ENCODE measurements at regions not wholly inside any gene's neighbourhood (a gene's known extent, or its start where the extent isn't known, plus 50 kb on each side); places are given as distances from the start of the nearest gene placed in this dataset.
"Not testable (repeated sequence)": the region's sequence is repeated elsewhere in the genome, so short reads cannot be mapped to it uniquely, and the experiment has no call there.

DNA sequence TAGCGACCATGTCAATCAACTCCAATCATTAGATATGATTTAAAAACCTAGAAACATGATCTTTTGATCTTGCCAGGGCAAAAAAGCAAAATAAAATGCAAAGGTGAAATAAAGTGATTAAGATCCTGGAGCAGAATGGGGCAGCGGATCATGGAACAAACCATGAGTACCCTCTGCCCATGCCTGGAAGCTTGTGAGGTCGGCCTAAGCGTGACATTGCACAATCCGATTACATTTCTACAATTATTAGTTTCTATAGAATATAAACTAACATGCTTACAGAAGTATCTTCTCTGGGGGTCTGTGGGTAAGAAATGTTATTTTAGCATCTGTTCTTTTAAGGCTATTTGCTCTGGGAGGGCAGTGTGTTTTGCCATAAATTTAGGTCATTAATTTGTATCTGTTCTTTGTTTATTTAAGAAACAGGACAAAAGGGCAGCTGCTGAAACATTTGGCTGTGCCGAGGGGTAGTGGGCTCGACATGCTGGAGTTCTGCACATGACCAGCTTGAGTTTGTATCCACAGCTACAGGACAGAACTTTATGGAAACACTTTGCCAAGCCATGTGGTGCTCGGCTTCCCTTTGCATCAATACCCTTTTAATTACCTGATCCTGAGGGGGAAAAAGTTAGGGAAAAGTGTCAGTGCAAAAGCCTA is 55.9 kb downstream of the ZBTB18 start:
- DNase-seq: no peak

DNA sequence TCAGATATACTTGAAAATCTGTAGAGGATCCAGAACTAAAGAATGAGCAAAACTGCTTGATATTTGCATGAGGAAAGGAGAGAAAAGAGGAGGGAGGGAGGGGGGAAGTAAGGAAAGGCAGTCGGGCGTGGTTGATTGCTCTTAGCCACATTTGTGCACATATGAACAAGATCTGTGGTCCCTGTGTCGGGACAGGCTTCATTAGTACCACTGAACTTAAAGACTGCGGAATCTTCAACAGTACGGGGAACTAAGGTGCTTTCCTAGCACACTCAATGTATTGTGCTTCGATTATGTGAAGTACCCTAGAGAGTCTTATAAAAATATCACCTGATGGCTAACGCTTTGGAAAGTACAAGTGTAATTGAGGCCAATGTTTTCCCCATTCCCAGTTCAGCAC is 59.9 kb downstream of the ZBTB18 start:
- DNase-seq: no peak

DNA sequence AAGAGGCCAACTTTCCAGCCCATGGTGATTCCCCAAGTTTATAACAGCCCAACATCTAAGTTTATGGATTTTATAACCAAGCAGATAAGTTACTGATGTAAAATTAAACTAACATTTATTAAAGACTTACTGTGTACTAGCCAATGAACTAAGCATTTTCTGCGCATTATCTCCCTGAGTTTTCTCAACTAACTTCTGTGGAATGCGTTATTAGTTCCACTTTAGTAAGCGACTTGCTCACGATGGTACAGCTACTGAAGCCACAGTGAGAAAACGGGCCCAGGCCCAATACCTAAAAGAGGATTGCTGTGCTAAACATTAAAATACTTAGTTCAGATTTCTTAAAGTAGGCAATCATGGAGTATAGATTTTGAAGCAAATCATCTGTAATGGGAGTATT is 61.0 kb downstream of the ZBTB18 start:
- DNase-seq: no peak

DNA sequence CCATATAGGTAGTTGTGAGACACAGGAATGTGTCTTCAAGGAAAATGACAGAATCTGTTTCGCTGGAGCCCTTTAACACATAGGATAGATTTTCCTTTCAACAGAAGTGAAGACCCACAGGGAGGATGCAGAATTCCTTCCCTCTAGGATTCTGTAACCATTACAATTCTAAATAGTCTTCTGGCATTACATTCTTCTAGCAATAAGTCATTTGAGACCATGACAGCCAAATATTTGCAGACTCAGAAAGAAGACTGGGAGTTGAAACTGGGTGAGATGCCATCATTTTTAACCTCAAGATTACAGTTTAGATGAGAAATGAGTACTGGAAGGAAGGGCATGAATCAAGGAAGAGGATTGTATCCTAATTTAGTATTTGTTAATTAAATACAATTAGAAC is 61.6 kb downstream of the ZBTB18 start:
- DNase-seq: no peak

DNA sequence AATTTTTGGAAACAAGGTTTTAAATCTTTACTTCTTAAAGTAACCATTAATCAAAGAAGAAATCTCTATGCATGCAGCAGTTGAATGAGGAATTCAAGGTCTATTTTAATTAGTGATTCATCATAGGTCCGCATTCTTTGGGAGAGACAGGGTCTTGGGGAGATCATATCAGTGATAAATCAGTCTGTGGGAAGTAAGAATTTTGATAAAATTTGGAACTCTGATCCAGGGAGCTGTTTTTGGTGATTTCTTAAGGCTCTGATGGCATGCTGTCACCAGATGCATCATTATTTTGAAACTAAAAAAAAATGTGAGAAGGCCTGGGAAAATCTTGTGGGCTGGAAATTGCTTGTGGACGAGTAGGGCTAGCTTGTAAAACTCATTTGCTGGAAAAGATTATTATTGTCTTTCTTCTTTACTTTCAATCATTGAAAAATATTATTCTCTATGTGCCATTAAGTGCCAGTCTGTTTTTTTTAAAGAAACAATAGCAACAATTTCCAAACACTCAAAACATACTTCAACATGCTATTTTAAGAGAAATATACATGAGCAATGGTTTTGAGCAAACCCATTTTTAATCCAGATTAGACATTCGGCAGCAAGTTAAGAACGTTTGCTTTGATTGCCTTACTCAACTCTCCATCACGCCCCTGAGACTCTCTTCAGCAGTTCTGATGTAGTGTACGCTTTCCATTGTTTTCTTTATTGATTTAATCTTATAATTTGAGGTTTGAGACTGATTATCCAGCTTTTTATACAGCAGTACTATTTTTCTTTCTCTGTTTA is 62.6 kb downstream of the ZBTB18 start:
- DNase-seq: no peak

DNA sequence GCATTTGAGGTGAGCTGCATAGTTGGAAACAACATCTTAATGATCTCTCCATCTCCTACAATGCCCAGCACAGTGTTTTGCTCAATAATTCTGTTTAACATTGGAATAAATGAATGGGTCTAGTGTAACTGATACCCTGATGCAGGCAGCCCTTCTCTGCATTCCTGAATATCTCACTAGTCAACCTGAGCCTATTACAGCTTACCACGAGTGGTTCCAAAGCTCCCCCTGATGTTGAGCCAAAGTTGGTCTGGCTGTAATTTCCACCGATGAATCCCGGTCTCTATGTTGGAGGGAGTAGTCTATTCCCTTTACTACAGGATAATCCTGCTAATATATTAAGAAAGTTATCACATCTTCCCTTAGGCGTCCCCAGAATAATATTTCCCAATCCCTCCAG is 63.8 kb downstream of the ZBTB18 start:
- DNase-seq: no peak

DNA sequence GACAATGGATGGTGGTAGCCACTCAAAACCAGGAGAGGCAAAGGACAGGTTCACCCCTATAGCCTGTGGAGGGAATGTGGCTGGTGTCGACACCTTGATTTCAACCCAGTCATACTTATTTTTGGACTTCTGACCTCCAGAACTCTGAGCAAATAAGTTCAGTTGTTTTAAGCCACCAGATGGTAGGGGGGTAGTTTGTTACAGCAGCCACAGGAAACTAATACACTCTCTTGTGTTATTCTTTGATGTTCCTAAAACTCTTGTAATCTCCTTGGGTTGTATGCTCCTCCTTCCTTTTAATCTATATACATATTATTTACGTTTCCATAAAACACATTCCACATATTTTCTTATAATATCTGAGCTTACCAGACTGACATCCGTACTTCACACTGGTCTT is 65.9 kb downstream of the ZBTB18 start:
- no peak for DNase-seq

DNA sequence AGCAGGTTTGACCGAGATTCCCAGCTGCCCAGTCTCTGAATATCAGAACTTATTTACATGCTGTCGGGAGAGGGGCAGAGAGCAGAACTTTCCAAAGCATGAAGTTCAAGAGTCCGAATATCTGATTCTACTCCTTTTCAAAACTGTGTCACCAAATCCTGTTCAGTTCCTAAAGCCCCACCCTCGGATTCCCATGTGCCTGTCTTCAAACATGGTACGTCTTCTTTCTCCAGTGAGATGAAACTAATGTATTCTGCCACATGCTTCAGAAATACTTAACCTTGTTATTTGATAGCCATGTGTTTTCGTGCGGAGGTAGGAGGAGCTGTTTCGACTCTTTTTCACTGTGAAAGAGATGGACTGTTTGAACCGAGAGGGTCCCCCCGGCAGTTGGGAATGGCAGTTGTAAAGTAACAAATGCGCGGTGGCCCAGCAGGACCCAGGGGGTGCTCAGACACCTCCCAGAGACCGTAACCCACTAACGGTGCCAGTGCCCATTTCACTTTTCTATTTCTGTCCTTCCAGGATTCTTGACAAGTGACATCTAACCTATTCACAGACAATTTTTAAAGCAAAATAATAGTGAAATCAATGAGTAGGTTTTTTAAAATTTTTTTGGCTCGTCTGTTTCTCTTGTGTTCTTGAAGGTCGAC is 67.2 kb downstream of the ZBTB18 start:
- no peak for DNase-seq

DNA sequence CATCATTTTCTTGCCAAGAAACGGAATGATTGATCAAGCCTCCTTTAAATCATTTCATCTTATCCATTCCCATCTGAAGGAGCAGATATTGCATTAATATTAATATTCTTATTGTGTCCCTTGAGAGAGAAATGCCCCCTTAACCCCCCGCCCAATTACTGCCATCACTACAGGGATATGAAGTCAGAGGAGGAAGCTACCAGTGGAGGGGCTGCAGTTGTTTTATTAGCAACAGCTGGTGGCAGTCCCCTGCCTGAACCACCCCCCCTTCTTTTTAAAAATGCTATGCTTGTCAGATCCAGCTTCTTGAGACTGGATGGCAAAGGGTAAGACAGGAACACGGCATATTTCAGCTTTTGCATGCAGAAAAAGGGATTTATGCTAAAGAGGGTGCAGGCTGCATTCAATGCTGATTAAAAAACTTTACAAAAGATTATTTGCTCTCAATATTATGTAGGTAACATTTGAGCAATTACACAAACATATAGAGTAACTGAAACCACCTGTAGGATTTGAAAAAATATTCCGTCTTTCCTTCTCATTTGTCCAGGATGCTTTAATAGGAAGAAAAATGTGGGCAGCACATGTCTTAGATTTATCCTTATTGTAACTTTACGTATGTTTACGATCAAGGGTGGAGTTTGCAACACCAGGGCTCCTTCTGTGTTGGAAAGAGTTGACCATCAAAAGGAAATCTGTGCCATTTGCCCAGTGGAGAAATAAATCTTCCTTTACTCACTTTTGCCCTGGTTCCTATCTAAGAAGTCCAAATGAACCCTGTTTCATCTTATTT is 77.7 kb downstream of the ZBTB18 start:
- no peak for DNase-seq

DNA sequence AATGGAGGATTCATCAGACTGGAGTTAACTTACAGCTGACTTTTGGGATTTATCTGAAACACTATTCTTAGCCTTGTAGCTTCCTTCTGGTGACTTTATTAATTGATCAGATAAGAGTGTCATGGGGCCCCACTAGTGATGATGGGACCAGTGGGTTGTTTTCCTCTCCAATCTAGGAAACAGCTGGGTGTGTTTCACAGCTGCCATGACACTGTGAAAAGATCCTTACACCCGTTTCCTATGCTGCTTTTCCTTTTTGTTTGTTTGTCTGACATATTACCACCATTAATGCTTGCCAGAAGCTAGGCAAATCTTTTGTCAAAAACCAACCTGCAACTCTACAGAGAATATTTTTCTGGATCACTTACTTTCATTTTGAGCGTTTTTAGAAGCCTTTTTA is 86.2 kb downstream of the ZBTB18 start:
- no peak for DNase-seq

DNA sequence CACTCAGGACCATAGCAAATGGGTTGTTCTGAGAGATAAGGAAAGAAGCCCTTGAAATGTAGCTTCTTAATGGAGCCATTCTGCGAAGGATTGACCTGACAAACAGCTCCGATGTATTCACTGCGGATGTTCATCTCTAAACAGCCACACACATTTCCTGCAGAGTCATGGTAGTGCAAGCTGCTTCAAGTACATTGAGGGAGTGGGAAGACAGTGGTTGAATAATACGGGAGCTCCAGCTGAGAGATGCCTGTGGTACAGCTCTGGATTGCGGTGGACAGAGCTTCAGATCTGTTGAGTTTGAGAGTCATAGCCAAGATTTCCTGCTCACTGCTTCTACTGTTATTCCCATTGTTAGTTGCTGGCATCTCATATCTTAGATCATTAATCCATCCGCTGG is 86.6 kb downstream of the ZBTB18 start:
- DNase-seq: no peak

DNA sequence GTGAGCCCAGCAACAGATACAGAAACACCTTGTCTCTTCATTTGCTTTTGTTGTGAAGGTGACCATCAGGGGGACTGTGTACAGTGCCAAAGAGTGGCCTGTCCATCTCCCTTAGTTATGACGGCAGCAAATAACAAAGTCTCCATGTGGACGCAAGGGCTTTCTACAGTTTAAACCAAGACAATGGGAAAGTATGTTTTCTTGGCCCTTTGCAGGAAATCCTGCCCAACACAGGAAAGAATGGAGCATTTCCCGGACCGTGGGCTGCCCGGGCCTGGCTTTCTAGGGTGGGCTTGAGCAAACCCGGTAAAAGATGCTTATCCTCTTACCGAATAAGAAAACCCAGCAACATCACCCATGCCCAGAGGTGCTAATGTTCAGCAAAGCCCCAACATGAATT is 87.3 kb downstream of the ZBTB18 start:
- no peak for DNase-seq

DNA sequence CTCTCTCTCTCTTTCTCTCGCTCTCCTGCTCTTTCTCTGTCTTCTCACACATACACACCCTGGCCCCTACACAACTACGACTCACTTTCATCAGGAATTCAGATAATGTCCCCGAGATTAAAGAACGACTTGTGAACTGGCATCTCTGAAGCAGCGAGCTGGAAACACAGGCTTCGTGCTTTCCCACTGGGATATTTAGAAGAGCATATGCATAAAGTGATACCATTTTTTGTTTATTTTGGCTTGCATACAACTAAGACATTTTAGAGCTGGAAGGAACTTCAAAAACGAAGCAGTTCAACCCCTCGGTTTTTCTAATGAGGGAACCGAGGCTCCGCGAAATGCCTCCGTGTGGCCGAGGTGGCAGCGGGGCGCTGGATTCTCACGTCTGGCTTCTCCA is 88.6 kb downstream of the ZBTB18 start:
- no peak for DNase-seq

DNA sequence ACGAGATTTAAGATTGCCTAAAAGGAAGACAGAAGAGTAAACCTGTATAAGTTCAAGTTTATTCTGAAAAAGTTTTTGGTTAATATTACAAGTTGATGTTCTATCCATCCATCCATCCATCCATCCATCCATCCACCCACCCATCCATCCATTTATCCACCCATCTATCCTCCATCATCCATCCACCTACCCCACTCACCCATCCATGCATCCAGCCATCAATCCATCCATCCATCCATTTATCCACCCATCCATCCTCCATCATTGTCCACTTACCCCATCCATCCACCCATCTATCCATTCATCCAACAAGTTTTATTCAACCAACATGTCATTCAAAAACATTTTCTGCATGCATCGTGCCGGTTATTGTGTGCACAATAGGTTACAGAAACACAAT is 89.3 kb downstream of the ZBTB18 start:
- no peak for DNase-seq

DNA sequence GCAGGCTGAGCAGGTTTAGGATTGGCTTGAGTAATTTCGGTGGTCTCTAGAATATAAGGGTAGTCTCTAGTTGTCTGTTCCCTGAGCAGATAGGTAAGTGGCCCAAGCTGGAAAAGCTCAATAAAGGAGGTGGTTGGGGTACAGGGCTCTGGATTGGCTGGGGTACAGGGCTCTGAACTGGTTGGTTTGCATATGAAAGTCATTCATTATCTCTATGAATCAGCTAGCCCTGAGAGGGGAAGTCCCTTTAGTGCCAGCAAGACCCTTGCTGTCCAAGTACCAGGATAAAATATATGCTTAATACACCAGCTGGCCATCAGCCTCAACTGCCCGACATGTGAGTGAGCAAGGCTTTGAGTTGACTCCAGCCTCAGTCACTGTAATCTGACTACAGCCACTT is 93.0 kb downstream of the ZBTB18 start:
- no peak for DNase-seq

DNA sequence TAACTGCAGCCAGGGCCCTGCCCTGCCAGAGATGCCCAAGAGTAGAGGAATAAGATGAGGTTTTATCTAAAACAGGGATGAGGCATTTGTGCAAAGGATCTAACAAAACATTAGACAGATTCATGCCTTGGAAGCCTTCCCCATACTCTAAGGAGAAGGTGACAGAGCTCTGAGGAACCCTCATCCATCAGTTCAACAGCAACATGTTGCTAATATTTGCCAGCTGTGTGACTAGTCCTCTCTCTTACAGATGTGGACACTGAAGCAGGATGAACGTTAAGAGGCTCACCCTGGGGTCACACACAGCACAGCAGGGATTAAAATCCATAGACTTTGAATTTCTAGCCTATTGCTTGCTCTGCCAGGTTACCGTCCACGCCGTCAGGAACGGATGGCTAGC is 99.0 kb downstream of the ZBTB18 start:
- no peak for DNase-seq

DNA sequence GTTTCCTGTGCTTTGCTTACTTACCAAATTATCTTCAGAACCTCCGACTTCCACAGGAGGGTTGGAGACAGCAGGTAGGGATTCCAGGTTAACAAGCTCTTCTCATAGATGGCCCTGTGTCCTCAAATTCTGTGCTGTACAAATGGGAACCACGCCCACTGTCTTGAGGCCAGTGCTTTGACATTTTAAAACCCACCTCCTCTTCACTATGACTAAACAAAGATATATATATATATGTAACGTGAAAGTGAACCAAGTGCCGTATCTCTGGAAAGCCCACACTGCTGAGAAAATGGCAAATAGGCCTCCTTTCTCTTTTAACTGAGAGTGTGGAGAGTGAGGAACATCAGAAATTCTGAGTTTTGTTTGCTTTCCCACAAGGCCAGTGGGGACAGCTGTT is 99.6 kb downstream of the ZBTB18 start:
- no peak for DNase-seq

DNA sequence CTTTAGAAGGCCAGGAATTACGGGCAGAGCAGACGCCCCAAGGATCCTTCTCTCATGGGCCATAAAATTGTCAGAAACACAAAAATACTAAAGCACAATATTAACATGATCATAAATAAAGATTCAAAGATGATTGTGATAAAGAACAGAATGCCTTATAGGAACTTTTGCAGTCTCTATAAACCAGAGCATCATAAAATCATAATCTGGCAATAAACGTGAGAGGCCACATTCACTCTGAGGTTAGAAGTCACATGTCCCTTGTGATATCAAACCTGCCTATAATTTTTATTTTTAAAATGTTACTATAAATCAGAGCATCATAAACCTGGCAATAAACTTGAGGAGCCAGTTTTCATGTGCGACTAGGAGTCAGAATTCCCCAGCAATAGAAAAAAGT is 100.5 kb downstream of the ZBTB18 start:
- no peak for DNase-seq

DNA sequence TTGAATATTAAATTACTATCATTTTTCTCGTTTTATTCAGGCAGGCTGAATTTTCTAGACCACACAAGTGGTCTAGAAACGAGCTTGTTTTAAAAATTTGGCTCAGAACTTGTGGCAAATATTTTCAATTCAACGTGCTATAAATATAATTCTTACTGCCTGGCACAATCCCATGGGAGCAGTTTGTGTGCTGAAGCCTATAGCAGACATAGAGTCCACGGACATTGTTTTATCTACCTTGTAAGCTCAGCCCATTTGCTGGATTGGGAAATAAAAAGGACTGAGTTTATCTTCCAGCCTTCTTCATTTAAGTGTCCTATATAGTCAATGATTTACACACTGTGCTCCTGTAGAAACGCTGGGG is 103.4 kb downstream of the ZBTB18 start:
- no peak for DNase-seq

DNA sequence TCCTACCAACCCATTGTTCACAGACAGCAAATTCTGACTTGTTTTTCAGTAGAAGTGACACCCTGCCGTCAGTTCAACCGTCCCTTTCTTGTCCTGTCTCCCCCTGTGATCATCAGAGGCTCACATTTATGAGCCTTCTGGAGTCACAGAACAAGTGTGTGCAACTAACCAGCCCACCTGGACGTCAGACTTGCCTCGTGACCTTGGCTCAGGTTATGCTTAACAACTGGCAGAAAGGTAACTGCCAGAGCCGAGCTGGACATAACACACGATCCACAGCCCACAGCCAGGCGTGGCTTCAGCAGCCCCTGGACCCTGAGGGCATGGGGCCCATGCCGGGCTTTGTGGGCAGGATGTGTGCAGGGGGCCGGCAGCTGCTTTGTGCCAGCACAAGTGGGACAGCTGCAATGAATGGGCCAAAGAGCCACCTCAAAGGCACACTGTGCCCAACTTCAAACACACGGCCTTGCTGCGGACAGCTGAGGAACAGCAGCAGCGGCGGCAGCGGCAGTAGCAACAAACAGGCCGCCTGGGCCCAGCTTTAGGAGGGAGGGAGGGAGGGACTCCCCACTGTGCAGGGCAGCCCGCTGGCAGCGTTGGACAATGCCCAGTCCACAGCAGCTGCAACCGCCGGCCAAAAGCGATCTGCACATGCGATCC is 103.9 kb downstream of the ZBTB18 start:
- no peak for DNase-seq

DNA sequence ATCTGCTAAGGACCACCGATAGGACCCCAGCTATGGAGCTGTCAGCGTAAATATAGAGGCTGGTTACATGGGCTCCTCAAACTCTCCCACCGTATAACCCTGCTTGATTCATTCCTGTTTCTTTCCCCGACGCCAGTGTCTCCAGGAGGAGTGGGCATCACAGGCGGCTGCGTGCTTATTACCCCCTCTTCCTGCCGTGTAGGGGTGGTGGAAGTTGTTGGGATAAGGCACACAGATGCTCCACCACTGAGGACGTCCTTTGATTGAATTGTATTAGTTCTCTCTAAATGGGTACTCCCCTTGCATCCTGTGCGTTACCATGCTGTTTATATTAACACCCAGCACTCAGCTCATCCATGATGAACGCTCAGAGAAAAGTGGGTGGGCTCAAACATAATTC is 104.6 kb downstream of the ZBTB18 start:
- no peak for DNase-seq

DNA sequence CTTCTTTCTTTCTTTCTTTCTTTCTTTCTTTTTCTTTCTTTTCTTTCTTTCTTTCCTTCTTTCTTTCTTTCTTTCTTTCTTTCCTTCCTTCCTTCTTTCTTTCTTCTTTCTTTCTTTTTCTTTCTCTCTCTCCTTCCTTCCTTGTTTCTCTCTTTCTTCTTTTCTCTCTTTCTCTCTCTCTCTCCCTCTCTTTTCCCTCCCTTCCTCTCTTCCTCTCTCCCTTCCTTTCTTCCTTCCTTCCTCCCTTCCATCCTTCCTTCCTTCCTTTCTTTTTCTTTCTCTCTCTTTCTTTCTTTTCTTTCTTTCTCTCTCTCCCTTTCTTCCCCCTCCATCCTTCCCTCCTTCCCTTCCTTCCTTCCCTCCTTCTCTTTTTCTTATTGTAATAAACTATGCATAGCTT is 105.5 kb downstream of the ZBTB18 start:
- DNase-seq: not testable (repeated sequence)

Measured in NCI-H1105 treated with DMSO at 0.1 percent for 48 hours (cell line).